GM11168 (cell line): ENCODE measurements at regions not wholly inside any gene's neighbourhood (a gene's known extent, or its start where the extent isn't known, plus 50 kb on each side); places are given as distances from the start of the nearest gene placed in this dataset.

Source experiments
- in situ Hi-C: fragments of 300-500 bp; cut with MboI; formaldehyde crosslinking; loops from one replicate; pipeline ENCODE4 v1.12.0; 2022; ENCODE audit warnings: low sequenced_read_pairs; ENCODE audit not compliant: unreplicated experiment

DNA sequence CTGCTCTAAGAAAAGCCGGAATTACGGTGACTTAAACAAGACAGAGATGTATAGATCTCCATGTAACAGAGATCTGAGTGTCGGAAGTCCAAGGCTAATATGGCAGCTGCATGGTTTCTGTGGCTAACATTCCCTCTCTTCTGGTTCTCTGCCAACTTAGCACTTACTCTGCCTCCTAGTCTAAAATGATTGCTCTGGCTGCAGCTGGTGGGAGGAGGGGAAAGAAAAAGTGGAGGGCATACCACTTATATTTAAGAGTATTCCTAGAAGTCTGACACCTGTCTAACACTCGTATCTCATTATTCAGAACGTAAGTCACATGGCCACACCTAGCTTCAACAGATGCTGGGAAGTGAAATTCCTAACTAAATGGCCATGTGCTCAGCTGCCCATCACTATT is 551.5 kb upstream of the TLE4 start:
- in situ Hi-C loops: no loop called here

DNA sequence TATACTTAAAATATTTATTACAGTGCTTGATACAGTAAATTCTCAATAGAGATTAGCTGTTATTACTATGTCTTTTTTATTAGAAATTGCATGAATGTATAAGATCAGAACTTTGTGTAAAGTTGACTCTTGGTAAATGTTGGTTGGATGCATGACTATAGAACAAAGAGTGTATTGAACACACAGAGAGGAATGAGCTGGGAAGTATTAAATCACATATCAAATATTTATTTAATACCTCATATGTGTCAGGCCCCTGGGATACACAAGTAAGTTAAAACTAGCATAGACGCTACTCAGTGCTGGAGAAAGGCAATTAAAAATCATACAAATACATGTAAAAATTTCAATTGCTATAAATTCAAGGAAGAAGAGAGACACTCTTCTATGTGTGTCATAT is 550.7 kb upstream of the TLE4 start:
- in situ Hi-C loops: no loop called here

DNA sequence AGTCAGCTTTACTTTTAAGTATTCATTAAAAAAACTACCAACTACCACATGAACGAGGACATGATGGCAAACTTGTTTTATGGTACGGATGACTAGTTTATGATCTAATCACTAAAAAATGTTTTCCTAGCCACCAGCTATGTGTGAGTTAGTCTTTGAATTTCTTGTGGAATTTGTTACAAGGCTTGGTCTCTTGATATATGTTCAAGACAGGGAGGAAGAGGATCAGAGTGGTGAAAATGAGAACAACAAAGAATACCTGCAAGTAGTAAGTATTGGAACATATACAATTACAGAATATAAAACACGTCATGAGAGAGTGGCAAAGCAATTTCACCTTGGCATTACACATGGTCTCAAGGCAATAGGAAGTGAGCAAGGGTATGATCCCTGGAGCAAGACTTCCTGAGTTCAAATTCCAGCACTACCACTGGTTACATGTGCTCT is 548.6 kb upstream of the TLE4 start:
- in situ Hi-C loops: no loop called here

DNA sequence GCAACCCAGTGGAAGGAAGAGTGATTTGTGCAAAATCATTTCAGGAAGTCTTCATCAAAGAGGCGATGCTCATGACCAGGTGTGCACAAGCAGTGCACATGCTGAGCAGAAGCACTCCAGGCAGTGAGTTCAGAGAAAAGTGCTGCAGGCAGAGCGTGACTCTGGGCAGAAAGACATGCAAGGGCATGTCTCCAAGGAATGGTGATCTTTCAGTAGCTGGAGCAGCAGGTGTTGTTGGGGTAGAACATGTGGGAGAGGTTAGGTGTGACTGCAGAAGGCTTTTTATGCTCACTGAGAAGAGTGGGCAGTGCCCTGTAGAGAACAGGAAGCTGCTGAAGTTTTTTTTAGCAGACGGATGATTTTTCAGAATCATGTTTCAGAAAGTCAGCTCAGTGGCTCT is 545.4 kb upstream of the TLE4 start:
- in situ Hi-C loops: no loop called here

DNA sequence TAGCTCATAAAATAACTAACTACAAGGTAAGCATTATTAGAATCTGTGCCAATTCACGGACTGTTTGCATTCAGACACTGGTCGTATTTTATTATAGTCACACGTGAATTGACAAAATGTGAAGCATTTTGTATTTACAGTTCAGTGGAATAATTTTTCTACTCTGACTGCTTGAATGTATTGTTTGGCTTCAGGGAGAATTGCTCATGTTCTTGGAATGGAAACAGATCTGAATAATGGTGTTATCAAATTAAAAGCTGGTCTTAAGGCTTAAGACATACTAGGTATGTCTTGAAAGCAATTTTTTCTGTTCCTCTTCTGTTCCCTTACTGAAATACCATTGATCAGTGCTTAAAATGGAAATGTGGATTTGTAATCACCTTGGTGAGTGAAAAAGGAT is 543.7 kb upstream of the TLE4 start:
- in situ Hi-C loops: no loop called here

DNA sequence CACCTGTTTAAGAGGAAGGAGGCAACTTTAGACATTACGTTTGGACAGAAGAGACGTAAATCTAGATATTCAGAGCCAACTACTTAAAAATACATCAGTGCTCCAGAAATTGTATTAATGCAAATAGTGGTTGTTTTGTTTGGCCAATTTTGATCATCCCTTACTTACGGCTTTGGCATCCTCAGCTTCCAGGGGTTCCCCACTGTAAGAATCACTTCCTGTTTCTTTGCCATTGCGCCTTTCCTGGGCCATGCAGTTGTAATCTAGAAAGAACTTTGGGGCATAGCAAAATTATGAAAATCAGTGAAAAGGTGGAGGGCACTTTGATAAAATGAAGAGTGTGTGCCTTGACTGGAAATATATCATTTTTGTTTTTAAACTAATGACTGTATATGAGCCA is 537.2 kb upstream of the TLE4 start:
- in situ Hi-C loops: no loop called here

DNA sequence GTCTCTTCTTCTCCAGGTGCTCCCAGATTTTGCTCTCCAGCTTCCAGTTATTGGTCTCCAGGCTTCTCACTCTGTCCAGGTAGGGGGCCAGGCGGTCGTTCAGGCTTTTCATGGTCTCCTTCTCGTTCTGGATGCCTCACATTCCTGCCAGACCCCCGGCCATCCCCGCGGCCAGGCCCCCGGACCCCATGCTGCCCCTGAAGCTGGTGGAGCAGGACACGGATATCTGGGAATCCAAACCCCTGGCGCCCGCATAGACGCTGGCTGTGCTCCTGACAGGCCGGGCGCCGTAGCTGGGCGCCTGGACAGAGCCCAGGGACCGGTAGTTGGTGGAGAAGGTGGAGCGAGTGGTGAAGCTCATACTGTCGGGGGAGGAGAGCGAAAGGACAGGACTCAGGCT is 534.4 kb upstream of the TLE4 start:
- in situ Hi-C loops: no loop called here

DNA sequence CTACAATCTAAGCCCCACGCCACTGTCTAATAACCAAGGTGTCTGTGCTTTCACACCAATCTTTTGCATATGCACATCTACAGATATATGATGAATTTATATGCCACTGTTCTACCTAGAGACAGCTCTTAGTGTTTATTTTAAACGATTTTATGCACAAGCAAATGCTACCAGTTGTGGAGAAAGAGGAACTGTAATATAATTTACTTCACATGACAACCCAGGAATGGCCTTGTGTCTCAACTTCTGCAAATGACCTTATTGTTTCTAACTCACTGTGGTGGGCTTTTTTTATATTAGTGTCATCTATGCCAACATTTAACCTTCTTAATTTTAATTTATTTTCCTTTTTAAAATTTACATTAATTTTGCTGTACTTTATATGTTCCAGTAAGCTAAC is 531.1 kb upstream of the TLE4 start:
- in situ Hi-C loops: no loop called here

DNA sequence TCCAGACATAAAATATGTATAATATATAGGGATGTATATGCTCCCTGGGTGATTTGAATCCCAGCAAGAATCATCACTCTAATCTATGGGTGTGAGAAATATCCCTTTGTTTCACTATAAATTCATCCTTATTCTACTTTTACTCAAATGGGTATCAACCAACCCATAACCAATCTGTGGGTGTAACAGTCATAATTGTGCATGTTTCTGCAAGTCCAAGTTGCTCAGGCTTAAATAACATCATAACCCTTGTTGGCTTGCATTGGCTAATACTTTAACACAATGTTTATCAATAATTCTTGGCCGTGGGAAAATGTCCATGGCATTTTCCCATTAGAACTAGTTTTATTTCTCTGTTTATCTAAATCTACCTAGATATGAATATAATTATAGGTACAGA is 530.5 kb upstream of the TLE4 start:
- in situ Hi-C loops: no loop called here

DNA sequence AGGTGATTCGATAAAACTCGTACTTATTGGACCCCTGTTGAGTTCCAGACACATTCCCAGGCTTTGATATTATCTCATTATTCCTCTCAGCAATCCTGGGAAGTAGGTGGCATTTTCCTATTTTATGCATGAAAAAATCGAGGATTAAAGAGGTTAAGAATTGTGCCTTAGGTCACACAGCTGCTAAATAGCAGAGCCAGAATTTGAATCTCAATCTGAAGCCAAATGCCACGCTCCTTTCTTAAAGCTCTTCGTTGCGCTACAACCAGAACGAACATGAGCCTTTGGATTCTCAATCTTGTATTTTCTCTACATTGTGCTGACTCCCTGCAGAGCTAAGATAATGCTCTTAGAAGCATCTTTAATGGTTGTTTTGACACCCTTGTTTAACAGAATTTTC is 527.8 kb upstream of the TLE4 start:
- in situ Hi-C loops: no loop called here

DNA sequence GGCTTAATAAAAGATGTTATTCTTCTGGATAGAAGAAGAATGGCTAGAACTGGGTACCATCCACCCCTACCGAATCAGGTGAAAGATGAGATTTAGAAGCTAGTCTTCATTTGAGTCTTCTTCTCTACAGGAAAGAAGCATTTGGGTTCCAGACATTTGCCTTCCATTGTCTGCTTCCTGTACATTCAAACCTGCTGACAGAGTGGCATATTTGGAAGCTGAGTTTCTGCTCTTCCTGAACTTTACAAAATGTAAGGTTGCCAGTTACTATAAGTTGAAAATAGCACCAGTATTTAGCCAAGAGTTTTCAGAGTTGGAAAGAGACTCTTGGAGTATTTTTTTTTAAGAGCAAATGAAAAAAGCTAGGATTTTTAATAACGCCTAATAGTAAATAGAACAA is 525.4 kb upstream of the TLE4 start:
- in situ Hi-C loops: no loop called here

DNA sequence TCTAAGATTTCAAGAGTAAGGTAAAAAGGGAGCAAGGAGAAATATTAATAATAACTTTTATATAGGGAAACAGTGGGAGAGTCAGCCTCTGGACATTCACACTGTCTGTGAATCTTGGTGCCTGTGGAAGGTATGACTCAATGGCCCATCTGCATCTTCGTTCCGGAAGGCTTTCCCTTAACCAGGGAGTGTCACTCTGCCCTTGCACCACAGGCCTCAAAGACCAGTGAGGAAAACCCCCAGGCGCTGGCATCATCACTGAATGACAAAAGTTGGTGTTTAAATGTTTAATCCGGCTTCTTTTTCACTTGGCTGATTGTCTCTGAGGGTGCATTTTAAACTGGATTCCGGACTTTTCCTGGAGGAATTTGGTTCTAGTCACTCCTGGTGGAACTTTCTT is 522.4 kb upstream of the TLE4 start:
- in situ Hi-C loops: no loop called here

DNA sequence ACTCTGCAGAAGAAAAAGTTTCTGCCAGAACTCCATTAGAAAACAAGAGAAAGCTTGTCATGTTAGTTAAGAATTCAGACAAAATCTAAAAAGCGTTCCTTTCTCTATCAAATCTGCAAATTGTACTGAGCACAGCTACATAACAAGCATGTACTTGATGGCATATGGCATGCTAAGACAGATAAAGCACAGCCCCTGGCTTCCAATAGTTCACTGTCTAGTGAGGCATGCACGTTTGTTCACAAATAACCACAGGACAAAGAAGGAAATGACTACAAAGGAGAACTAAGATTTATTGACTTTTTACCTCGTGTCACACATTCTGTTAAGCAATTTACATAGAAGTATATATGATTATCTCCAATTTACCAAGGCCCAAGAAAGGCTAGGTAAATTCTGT is 518.2 kb upstream of the TLE4 start:
- in situ Hi-C loops: no loop called here

DNA sequence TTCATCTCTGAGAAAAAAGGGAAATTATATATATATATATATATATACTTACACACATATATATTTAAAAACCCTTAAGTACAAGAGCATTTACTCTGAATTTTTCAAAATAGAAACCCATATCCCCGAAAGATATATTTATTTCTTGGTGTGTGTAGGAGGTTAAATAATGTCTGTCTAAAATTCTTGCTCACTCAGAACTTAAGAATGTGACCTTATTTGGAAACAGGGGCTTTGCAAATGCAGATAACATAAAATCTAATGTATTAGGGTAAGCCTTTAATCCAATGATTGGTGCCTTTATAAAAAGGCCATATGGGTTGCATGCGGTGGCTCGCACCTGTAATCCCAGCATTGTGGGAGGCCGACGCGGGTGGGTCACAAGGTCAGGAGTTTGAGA is 517.3 kb upstream of the TLE4 start:
- in situ Hi-C loops: no loop called here

DNA sequence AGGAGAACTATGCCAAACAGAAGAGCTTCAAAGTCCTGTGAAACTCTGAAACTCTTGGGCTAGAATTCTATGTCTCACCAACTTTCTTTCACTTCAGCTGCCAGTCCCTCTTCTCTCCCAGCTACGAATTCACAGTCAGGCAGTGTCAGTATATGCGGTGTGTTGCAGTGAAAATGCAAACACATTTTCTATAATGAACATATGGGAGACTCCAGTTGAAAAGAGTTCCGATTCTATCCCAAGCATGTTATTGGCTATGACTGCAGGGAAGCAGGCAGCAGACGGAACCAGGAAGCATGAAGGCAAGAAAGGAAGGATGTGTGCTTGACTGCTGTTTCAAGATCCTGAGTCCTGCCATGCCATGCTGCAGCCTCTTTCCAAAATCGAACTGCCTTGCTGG is 515.7 kb upstream of the TLE4 start:
- in situ Hi-C loops: no loop called here

DNA sequence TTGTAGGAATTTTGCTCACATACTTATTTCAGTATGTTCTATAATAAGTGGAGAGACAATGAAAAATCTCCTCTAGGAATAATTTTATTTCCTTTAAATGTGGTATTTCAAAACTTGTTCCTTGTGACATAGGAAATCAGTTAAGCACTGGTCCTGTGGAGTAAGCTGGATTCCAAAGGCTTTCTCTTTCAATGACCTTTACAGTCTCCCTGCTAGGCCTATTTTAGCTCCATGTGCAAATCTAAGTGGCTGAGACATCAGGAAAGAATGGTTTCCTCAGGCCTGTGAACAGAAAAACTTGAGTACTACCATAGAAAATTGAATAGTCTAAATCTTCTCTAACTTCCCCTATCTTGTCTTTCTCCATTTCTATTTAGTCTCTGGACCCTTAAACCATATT is 514.2 kb upstream of the TLE4 start:
- in situ Hi-C loops: no loop called here

DNA sequence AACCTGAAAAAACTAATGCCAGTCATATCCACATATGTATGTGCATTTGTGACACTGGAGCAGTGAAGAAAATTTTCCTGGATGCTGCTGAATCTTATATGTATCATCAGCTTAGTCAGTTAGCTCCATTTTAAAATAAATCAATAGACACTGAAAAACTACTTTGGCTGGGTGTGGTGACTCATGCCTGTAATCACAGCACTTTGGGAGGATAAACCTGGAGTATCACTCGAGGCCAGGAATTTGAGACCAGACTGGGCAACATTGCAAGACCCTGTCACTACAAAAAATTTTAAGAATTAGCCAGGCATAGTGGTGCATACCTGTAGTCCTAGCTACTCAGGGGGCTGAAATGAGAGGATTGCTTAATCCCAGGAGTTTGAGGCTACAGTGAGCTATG is 511.0 kb upstream of the TLE4 start:
- in situ Hi-C loops: no loop called here

DNA sequence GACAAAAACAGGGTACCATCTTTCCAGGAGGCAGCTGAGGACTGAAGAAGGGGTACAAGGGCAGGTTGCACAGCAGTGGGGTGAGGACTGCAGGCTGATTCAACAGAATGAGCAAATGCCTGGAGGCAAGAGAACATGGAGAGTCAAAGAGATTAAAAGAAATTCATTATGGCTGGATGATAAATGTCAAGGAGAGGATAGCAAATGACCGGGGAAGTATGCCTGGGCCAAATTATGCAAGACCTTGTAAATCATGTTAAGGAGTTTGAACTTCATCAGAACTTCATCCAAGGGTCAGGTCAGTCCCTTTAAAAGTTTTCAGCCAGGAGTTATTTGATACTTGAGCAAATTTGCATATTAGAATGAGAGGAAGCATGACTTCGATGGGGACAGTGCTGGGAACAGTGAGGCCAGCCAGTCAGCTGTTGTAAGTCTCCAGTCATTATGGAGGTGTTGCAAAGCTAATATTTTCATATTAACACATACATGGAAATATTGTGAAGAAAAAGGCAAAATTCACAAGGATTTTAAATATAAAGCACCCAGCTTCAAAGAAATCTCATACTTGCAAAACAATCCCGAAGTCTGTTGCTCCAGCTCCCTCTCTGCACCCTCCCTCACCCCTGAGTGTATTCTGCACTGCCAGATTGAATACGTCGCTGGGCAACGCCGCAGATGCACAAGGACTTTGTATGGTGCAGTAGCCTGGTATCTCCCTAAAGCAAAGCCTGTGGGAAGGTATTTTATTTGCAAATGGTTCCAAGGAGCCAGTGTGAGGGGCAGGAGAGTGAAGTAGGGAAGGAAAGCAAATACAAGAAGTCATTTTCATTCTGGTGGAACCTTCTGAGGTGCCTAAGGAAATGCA is 509.8 kb upstream of the TLE4 start:
- in situ Hi-C loops: no loop called here

DNA sequence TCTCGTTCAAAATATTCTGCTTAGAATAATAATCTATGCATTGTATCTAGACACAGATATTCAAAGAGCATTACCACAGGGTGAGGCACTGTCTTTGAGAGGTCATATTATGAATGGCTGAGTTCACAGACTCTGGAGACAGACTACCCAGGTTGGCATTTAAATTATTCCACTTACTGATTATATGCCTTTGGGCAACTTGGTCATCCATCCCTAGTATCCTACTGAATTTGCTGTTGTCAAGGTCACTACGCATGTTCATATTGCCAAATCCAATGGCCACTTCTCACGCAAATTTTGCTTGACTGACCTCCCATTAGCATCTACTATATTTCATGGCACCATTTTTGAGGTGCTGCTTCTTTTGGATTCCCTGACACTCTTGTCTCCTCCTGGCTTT is 498.6 kb upstream of the TLE4 start:
- in situ Hi-C loops: no loop called here

DNA sequence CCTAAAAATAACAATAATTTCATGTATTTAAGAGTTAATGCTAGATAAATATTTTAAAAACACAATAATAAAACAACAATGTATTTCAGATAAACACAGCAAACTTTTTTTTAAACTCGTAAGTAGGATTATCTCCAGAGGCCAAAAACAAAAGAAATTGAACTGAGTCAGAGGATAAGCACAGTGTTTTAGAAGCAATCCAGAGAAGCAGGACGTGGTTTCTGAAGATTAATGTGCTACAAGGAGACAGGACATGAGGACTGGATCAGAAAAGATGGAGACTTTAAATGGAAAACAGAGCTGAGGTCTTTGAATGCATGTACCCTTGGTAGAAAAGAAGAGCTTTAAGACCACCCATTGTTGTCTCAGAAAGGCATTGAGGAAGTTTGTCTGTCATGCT is 491.2 kb upstream of the TLE4 start:
- in situ Hi-C loops: no loop called here

DNA sequence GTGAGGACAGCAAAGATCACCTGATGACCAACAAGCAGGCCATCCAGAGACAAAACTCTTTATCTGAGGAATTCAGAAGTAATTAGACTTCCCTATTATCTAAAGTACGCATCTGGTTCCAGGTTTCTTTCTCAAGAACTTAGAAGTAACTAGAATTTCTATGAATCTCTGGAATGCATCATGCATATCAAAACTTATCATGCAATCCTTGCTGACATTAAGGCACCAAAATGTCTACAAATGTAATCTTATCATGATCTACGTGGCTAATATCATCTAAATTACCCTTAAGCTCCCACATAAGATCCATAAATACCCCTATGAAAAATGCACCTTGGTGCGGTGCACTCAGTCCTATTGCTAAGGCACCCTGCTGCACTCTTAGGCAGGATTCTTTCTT is 488.1 kb upstream of the TLE4 start:
- in situ Hi-C loops: no loop called here

DNA sequence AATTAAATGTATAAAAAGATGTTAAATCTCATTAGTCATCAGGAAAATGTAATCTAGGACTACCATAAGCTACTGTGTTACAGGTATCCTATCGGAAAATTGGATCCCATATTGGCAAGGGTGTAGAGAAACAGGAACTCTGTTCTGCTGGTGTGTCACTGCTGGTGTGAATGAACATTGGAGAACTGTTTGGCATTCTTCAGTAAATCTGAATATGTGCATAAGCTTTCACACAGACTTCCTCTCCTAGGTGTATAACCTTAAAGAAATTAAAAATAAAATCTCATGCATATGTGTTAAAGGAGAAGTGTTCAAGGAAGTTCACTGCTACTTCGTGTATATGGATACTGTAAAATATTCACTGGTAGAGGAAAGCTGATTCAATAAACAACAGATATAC is 484.6 kb upstream of the TLE4 start:
- in situ Hi-C loops: no loop called here
